ENCODE measurements at regions not wholly inside any gene's neighbourhood (a gene's known extent, or its start where the extent isn't known, plus 50 kb on each side); places are given as distances from the start of the nearest gene placed in this dataset.

GRCh38 chr2:150788426-150789140 lies 301.1 kb upstream of the RND3 start:
- DNase-seq (ENCODE audit: low read depth), result no peak
- no peak for TF ChIP-seq CTCF (IDR thresholded peaks at IDR 0.05; ENCODE audit: insufficient read depth, low read depth, low read length)
- no peak overlapping the region for H3K4me3 ChIP-seq (ENCODE audit: low read depth, low read length)

- DNase-seq (ENCODE audit: low read depth), result no peak
- H3K4me3 ChIP-seq (ENCODE audit: low read depth, low read length), result no peak overlapping the region
- TF ChIP-seq CTCF (IDR thresholded peaks at IDR 0.05; ENCODE audit: insufficient read depth, low read depth, low read length), result no peak
Observed at GRCh38 chr2:150787353-150788093, 300.1 kb upstream of the RND3 start.

- H3K4me3 ChIP-seq (ENCODE audit: low read depth, low read length), result no peak overlapping the region
- no peak for DNase-seq (ENCODE audit: low read depth)
- TF ChIP-seq CTCF (IDR thresholded peaks at IDR 0.05; ENCODE audit: insufficient read depth, low read depth, low read length), result no peak
Observed at GRCh38 chr2:150784389-150784788, 296.9 kb upstream of the RND3 start.

DNA sequence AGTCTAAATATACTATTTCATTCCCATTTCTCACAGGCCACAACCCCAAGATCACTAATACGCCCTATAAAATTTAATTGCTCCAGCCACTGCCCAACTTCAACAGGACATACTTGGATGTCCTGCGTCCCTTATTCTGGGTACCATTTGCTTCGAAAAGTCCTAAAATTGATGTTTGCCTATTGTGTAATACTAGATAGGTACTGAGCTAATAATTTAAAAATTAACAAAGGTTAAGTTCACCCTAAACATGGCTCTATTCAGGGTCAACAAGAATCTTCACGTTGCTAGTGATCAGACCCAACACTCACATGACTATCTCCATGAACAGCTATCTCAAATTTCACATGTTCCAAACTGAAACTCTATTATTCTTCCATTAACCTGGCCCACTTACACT lies 296.4 kb upstream of the RND3 start:
- no peak for TF ChIP-seq CTCF (IDR thresholded peaks at IDR 0.05; ENCODE audit: insufficient read depth, low read depth, low read length)
- DNase-seq (ENCODE audit: low read depth), result no peak
- H3K4me3 ChIP-seq (ENCODE audit: low read depth, low read length), result no peak overlapping the region

- no peak for TF ChIP-seq CTCF (IDR thresholded peaks at IDR 0.05; ENCODE audit: insufficient read depth, low read depth, low read length)
- no peak overlapping the region for H3K4me3 ChIP-seq (ENCODE audit: low read depth, low read length)
- no peak for DNase-seq (ENCODE audit: low read depth)
Observed at GRCh38 chr2:150783015-150783414, 295.5 kb upstream of the RND3 start.

GRCh38 chr2:150782613-150783012 lies 295.1 kb upstream of the RND3 start:
- no peak overlapping the region for H3K4me3 ChIP-seq (ENCODE audit: low read depth, low read length)
- TF ChIP-seq CTCF (IDR thresholded peaks at IDR 0.05; ENCODE audit: insufficient read depth, low read depth, low read length), result no peak
- DNase-seq (ENCODE audit: low read depth), result no peak
